GM18505 (cell line): ENCODE measurements at regions not wholly inside any gene's neighbourhood (a gene's known extent, or its start where the extent isn't known, plus 50 kb on each side); places are given as distances from the start of the nearest gene placed in this dataset.

Experiments
- ATAC-seq: cut with Tn5 transposase; IDR thresholded peaks from one replicate; pipeline ENCODE4 v1.9.1; 2021; ENCODE audit not compliant: unreplicated experiment
- POLR2A ChIP-seq: IDR thresholded peaks from 4 replicates; pipeline ENCODE4 v1.6.1; 2011; ENCODE audit warnings: borderline replicate concordance; ENCODE audit not compliant: insufficient read depth, insufficient read length; ENCODE audit errors: extremely low read depth

- no peak for ATAC-seq
- TF ChIP-seq POLR2A, result no peak
Observed at GRCh38 chr14:29220072-29220471, 453.5 kb downstream of the FOXG1 start.

GRCh38 chr14:29220566-29220965 is 454.0 kb downstream of the FOXG1 start:
- no peak for TF ChIP-seq POLR2A
- no peak for ATAC-seq

DNA sequence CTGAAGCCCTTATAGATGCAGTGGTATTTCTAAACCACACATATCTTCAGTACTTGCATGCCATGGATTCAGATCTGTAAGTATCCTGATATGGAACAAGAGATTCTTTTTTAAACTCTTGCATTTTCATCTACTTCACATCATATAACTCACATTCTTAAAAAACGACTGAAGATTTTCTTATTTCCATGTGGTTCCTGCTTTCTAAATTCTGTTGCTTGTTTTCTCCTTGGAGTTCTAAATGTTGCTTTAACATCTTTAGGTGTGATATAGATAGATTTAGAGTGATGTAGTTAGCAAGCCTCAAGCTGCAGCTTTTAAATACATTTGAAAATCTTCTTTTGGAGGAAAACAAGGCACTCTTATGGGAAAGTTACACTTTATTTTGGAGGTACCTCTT is 455.4 kb downstream of the FOXG1 start:
- no peak for TF ChIP-seq POLR2A
- no peak for ATAC-seq

- no peak for TF ChIP-seq POLR2A
- no peak for ATAC-seq
Observed at GRCh38 chr14:29222671-29223268, 456.2 kb downstream of the FOXG1 start.

DNA sequence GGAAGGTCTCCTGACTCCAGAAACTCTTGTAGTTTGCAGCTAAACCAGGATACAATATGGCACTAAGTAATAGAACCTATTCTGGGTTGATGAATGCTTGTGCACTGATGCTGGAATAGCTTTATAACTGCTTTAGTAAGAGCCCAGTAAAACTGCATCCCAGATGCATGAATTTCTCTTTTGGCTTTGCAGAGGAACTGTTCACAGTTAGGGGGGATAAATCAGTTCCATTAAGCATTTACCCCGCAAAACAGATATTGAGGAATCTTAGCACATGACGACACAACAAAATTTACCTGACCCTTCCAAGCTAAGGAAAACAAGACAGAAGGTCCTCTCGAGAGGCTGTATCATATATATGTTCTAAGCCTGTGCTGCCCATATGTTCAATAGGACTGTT is 457.4 kb downstream of the FOXG1 start:
- no peak for ATAC-seq

DNA sequence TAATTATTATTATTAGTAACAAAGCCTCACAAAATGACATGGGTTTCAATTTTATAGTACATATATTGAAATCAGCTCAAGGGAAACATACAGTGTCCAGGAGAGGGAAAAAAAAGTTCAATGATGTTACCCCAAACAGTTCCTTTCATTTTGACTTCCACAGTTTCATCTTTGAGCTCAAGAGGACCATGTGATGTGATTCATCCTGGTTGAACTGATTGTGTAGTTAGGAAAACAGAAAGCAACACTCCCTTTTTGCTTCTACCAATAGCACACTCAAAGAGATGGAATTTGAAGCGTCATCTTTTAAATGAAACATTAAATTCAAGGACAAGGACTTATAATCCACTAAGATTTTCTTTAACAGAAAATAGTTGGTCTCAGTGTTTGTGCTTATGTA is 461.0 kb downstream of the FOXG1 start:
- TF ChIP-seq POLR2A, result no peak
- ATAC-seq, result no peak

More for the DNA sequence above, 457.4 kb downstream of the FOXG1 start:
- no peak for TF ChIP-seq POLR2A

DNA sequence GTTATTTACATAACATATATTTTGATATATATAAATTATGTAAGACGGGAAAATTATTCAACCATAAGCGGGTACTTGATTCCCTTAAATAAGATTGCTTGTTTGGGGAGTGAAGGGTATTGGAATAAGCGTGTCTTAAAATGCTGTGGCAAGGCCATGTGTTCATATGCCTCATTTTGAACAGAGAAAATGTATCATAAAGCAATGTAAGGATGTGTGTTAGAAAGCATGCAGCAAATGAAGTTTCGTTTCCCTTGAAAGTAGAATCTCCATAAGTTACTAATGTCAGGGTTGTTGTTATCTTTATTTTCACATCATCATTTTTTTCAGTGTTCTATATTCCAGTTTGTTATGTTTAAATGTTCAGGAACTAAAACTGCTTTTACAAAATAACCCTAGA is 465.6 kb downstream of the FOXG1 start:
- ATAC-seq, result no peak
- TF ChIP-seq POLR2A, result no peak

DNA sequence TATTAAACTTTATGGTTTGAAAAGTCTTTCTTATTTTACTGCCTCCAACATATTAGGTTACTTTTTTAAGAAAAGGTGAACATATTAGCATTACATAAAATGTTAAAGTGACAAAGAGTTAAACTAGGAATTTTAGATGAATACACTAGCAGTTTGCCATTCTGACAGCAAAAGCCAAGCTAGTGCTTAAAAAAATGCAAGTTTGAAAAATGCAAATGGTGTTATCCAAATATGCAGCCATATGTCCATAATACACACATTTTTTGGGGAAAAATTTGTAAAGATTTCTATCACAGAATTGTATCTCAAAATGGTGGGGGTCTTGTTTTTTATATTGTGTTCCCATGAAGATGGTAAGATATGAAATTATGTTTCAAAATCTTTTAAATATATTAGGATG is 466.1 kb downstream of the FOXG1 start:
- no peak for ATAC-seq
- no peak for TF ChIP-seq POLR2A

GRCh38 chr14:29233188-29233587 is 466.6 kb downstream of the FOXG1 start:
- ATAC-seq, result no peak
- TF ChIP-seq POLR2A, result no peak

- ATAC-seq, result no peak
Observed at GRCh38 chr14:29235991-29236390, 469.4 kb downstream of the FOXG1 start.

GRCh38 chr14:29236401-29236800 is 469.8 kb downstream of the FOXG1 start:
- no peak for TF ChIP-seq POLR2A
- ATAC-seq, result no peak

More at GRCh38 chr14:29235991-29236390, 469.4 kb downstream of the FOXG1 start:
- TF ChIP-seq POLR2A, result no peak

- no peak for TF ChIP-seq POLR2A
- ATAC-seq, result no peak
Observed at GRCh38 chr14:29236848-29237247, 470.3 kb downstream of the FOXG1 start.

GRCh38 chr14:29240066-29240465 is 473.5 kb downstream of the FOXG1 start:
- ATAC-seq, result no peak
- no peak for TF ChIP-seq POLR2A

DNA sequence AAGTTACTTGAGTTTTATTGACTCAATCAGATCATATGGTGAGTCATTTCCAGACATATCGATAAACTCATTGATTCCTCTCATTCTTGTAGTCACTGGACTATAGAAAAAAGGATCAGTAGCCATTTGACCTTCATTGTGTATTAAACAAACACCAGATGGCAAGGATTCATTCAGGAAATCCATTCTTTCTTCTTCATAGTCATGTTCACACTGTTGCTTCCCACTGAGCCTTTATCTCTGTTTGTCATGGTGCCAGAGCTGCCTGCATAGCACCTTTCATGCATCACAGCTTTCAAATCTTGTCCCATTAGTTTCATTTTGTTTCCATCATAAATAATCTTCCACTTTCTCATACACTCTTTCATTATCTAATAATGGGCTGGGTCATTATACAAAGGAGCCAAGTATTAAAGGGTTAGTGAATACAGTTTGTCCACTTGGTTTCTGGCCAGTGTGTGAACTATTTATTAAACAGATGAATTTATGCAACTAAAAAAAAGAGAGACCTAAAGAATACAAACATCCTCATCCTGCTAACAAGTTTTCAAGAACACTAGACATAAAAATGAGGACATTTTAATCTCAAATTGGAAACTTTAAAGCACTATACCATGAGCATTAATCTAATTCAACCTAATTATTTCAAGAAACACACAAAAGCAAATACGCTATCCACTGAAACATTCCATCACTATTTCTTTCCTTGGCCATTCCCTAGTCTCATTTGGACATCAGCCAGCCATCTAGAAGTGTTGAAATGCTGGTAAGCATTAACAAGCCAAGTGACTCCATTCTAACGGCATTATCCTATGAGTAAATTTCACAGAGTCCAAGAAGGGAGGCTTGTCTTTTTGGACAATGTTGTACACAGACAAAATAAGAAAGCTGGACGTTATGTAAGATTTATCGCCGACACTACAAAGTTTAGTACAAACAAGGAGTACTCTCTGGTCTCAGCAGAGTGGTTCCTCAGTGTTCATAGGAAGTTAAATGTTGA is 476.5 kb downstream of the FOXG1 start:
- no peak for ATAC-seq
- TF ChIP-seq POLR2A, result no peak
